DOHH2 (cell line): ENCODE measurements at regions not wholly inside any gene's neighbourhood (a gene's known extent, or its start where the extent isn't known, plus 50 kb on each side); places are given as distances from the start of the nearest gene placed in this dataset.

Experiments
- EZH2phosphoT487 ChIP-seq: fragments of 200-600 bp; sonication (generic); IDR thresholded peaks from 2 replicates; pipeline ENCODE4 v1.6.1; 2017; ENCODE audit warnings: borderline replicate concordance, mild to moderate bottlenecking, antibody characterized with exemption, low read length, moderate library complexity, mixed read lengths
- TF ChIP-seq, protein P1 (sequence below): fragments of 200-600 bp; sonication (generic); IDR thresholded peaks from one replicate; pipeline ENCODE4 v1.5.1; 2014; ENCODE audit warnings: antibody characterized with exemption, mild to moderate bottlenecking, low read depth, low read length; ENCODE audit not compliant: poor library complexity, severe bottlenecking

DNA sequence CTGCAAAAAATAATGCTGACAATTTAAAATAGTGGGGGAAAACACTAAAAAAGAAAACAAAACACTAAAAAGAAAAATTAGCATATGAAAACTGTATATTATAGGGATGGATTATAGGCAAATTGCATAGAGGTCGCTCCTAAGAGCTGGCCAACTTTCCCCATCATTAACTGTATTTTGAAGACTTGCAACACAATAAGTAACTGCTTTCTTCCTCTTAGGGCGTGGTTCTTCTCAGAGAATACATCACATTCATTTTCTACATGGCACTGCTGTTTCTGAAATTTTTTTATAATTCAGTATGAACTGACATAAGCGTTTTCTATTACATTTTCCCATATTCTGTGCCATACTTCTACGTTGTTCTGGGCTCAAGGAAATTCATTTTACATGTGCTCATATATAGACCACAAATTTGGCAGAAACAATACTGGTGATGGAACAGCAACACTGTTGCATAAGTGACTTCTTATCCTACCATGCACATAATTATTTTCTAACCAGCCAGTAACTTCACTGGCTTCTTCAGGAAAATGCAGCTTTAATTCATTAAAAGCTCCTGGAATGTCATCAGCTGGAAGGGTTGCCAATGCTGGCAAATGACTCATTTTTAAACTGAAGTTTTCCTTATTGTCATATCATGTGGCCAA, 171.2 kb upstream of the DMAC1 start:
- TF ChIP-seq, protein P1, sequence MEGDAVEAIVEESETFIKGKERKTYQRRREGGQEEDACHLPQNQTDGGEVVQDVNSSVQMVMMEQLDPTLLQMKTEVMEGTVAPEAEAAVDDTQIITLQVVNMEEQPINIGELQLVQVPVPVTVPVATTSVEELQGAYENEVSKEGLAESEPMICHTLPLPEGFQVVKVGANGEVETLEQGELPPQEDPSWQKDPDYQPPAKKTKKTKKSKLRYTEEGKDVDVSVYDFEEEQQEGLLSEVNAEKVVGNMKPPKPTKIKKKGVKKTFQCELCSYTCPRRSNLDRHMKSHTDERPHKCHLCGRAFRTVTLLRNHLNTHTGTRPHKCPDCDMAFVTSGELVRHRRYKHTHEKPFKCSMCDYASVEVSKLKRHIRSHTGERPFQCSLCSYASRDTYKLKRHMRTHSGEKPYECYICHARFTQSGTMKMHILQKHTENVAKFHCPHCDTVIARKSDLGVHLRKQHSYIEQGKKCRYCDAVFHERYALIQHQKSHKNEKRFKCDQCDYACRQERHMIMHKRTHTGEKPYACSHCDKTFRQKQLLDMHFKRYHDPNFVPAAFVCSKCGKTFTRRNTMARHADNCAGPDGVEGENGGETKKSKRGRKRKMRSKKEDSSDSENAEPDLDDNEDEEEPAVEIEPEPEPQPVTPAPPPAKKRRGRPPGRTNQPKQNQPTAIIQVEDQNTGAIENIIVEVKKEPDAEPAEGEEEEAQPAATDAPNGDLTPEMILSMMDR: no peak
- no peak for TF ChIP-seq EZH2phosphoT487
